ENCODE measurements at regions not wholly inside any gene's neighbourhood (a gene's known extent, or its start where the extent isn't known, plus 50 kb on each side); places are given as distances from the start of the nearest gene placed in this dataset.

GRCh38 chr14:99118046-99118721 is 153.8 kb downstream of the BCL11B start:
- peak; percentile 92 for DNase-seq

GRCh38 chr14:99118946-99119345 is 153.1 kb downstream of the BCL11B start:
- DNase-seq, result no peak

Measured in NCI-H2171 (cell line).